Activated naive CD8-positive, alpha-beta T cell treated with anti-CD3 and anti-CD28 coated beads, Interleukin-2, amount 50 U/mL, for 24 hours (primary cell): ENCODE measurements at regions not wholly inside any gene's neighbourhood (a gene's known extent, or its start where the extent isn't known, plus 50 kb on each side); places are given as distances from the start of the nearest gene placed in this dataset.

Source experiments
- ATAC-seq: fragments of 150-1000 bp; cut with Tn5 transposase; one replicate; pipeline ENCODE4 v1.10.0; 2021
- DNase-seq: peaks from one replicate; pipeline ENCODE4 v3.0.0; 2021
- H3K27ac Mint-ChIP-seq: one replicate; pipeline ENCODE4 v1.8.0; 2021; ENCODE audit warnings: mild to moderate bottlenecking, mixed read lengths
- H3K27me3 Mint-ChIP-seq: one replicate; pipeline ENCODE4 v1.8.0; 2021; ENCODE audit warnings: mixed read lengths
- H3K36me3 Mint-ChIP-seq: one replicate; pipeline ENCODE4 v1.8.0; 2021; ENCODE audit warnings: low read depth, mixed read lengths
- H3K4me1 Mint-ChIP-seq: one replicate; pipeline ENCODE4 v1.8.0; 2021; ENCODE audit warnings: mixed read lengths
- H3K4me3 Mint-ChIP-seq: one replicate; pipeline ENCODE4 v1.8.0; 2021; ENCODE audit warnings: mild to moderate bottlenecking, moderate library complexity, mixed read lengths
- H3K9me3 Mint-ChIP-seq: one replicate; pipeline ENCODE4 v1.8.0; 2021; ENCODE audit warnings: mixed read lengths

GRCh38 chr7:94206295-94206694 is 188.4 kb upstream of the COL1A2 start:
- Mint-ChIP-seq H3K9me3 (no peaks in the 10 kb centered on the region), H3K36me3 (no peaks in the 10 kb centered on the region), H3K4me3 (no peak overlapping the region), H3K27ac (no peak overlapping the region), H3K27me3 (no peaks in the 10 kb centered on the region), H3K4me1 (no peaks in the 10 kb centered on the region)
- ATAC-seq, result no peak
- DNase-seq, result no peak

GRCh38 chr7:94212160-94212559 is 182.5 kb upstream of the COL1A2 start:
- H3K9me3 Mint-ChIP-seq, result no peaks in the 10 kb centered on the region
- H3K27ac Mint-ChIP-seq, result no peak overlapping the region
- H3K4me1 Mint-ChIP-seq, result no peaks in the 10 kb centered on the region
- no peaks in the 10 kb centered on the region for H3K27me3 Mint-ChIP-seq
- DNase-seq (no peak), ATAC-seq (no peak)
- no peaks in the 10 kb centered on the region for H3K36me3 Mint-ChIP-seq
- H3K4me3 Mint-ChIP-seq, result no peak overlapping the region

GRCh38 chr7:94216944-94217461 is 177.7 kb upstream of the COL1A2 start:
- Mint-ChIP-seq H3K4me3 (no peak overlapping the region), H3K36me3 (no peaks in the 10 kb centered on the region), H3K27me3 (no peaks in the 10 kb centered on the region), H3K4me1 (no peaks in the 10 kb centered on the region), H3K9me3 (no peaks in the 10 kb centered on the region), H3K27ac (no peak overlapping the region)
- DNase-seq (no peak), ATAC-seq (no peak)

- H3K36me3 Mint-ChIP-seq, result no peaks in the 10 kb centered on the region
- H3K27me3 Mint-ChIP-seq, result no peaks in the 10 kb centered on the region
- no peak overlapping the region for H3K27ac Mint-ChIP-seq
- no peaks in the 10 kb centered on the region for H3K4me1 Mint-ChIP-seq
- no peaks in the 10 kb centered on the region for H3K9me3 Mint-ChIP-seq
- no peak for DNase-seq
- no peak for ATAC-seq
- H3K4me3 Mint-ChIP-seq, result no peak overlapping the region
Measured at GRCh38 chr7:94217766-94218165, 176.9 kb upstream of the COL1A2 start.

- no peak for DNase-seq
- no peak for ATAC-seq
- Mint-ChIP-seq H3K4me3 (no peak overlapping the region), H3K4me1 (no peaks in the 10 kb centered on the region), H3K36me3 (no peaks in the 10 kb centered on the region), H3K9me3 (no peaks in the 10 kb centered on the region), H3K27ac (no peak overlapping the region), H3K27me3 (no peaks in the 10 kb centered on the region)
Measured at GRCh38 chr7:94222516-94222915, 172.2 kb upstream of the COL1A2 start.

GRCh38 chr7:94223375-94224084 is 171.2 kb upstream of the COL1A2 start:
- H3K27ac Mint-ChIP-seq, result no peak overlapping the region
- H3K4me1 Mint-ChIP-seq, result no peaks in the 10 kb centered on the region
- DNase-seq (no peak), ATAC-seq (no peak)
- no peak overlapping the region for H3K4me3 Mint-ChIP-seq
- no peaks in the 10 kb centered on the region for H3K36me3 Mint-ChIP-seq
- no peaks in the 10 kb centered on the region for H3K9me3 Mint-ChIP-seq
- H3K27me3 Mint-ChIP-seq, result no peaks in the 10 kb centered on the region

- no peaks in the 10 kb centered on the region for H3K4me1 Mint-ChIP-seq
- ATAC-seq (no peak), DNase-seq (no peak)
- peaks cover 5% of the 10 kb centered on the region for H3K27me3 Mint-ChIP-seq
- no peak overlapping the region for H3K4me3 Mint-ChIP-seq
- H3K36me3 Mint-ChIP-seq, result no peaks in the 10 kb centered on the region
- no peak overlapping the region for H3K27ac Mint-ChIP-seq
- no peaks in the 10 kb centered on the region for H3K9me3 Mint-ChIP-seq
Measured at GRCh38 chr7:94228223-94228622, 166.5 kb upstream of the COL1A2 start.

- Mint-ChIP-seq H3K36me3 (no peaks in the 10 kb centered on the region), H3K27ac (no peak overlapping the region)
Measured at GRCh38 chr7:94228678-94229077, 166.0 kb upstream of the COL1A2 start.

GRCh38 chr7:94231305-94231704 is 163.4 kb upstream of the COL1A2 start:
- no peaks in the 10 kb centered on the region for H3K9me3 Mint-ChIP-seq
- H3K27me3 Mint-ChIP-seq, result peaks cover 5% of the 10 kb centered on the region
- DNase-seq, result no peak
- no peak overlapping the region for H3K4me3 Mint-ChIP-seq
- no peaks in the 10 kb centered on the region for H3K4me1 Mint-ChIP-seq
- H3K27ac Mint-ChIP-seq, result no peak overlapping the region
- ATAC-seq, result no peak
- H3K36me3 Mint-ChIP-seq, result no peaks in the 10 kb centered on the region

More at GRCh38 chr7:94228678-94229077, 166.0 kb upstream of the COL1A2 start:
- Mint-ChIP-seq H3K4me1 (no peaks in the 10 kb centered on the region), H3K27me3 (peaks cover 5% of the 10 kb centered on the region), H3K4me3 (no peak overlapping the region), H3K9me3 (no peaks in the 10 kb centered on the region)
- no peak for ATAC-seq
- no peak for DNase-seq

- no peaks in the 10 kb centered on the region for H3K9me3 Mint-ChIP-seq
- ATAC-seq (no peak), DNase-seq (no peak)
- no peak overlapping the region for H3K27ac Mint-ChIP-seq
- H3K4me1 Mint-ChIP-seq, result no peaks in the 10 kb centered on the region
- no peaks in the 10 kb centered on the region for H3K36me3 Mint-ChIP-seq
- H3K4me3 Mint-ChIP-seq, result no peak overlapping the region
- H3K27me3 Mint-ChIP-seq, result peaks cover 3% of the 10 kb centered on the region
Measured at GRCh38 chr7:94236960-94237359, 157.7 kb upstream of the COL1A2 start.

- H3K36me3 Mint-ChIP-seq, result no peaks in the 10 kb centered on the region
- H3K4me3 Mint-ChIP-seq, result no peak overlapping the region
- H3K4me1 Mint-ChIP-seq, result no peaks in the 10 kb centered on the region
- no peaks in the 10 kb centered on the region for H3K9me3 Mint-ChIP-seq
- peaks cover 3% of the 10 kb centered on the region for H3K27me3 Mint-ChIP-seq
- no peak overlapping the region for H3K27ac Mint-ChIP-seq
- DNase-seq (no peak), ATAC-seq (no peak)
Measured at GRCh38 chr7:94237417-94237816, 157.3 kb upstream of the COL1A2 start.

- no peak overlapping the region for H3K4me3 Mint-ChIP-seq
- DNase-seq (no peak), ATAC-seq (no peak)
- no peaks in the 10 kb centered on the region for H3K36me3 Mint-ChIP-seq
- H3K27me3 Mint-ChIP-seq, result peaks cover 3% of the 10 kb centered on the region
- no peak overlapping the region for H3K27ac Mint-ChIP-seq
- no peaks in the 10 kb centered on the region for H3K4me1 Mint-ChIP-seq
- no peaks in the 10 kb centered on the region for H3K9me3 Mint-ChIP-seq
Measured at GRCh38 chr7:94239661-94240234, 154.9 kb upstream of the COL1A2 start.

GRCh38 chr7:94240902-94241301 is 153.8 kb upstream of the COL1A2 start:
- ATAC-seq, result no peak
- Mint-ChIP-seq H3K9me3 (no peaks in the 10 kb centered on the region), H3K4me1 (no peaks in the 10 kb centered on the region), H3K27me3 (peaks cover 3% of the 10 kb centered on the region), H3K36me3 (no peaks in the 10 kb centered on the region), H3K4me3 (no peak overlapping the region), H3K27ac (no peak overlapping the region)
- no peak for DNase-seq

GRCh38 chr7:94241402-94241925 is 153.2 kb upstream of the COL1A2 start:
- H3K4me3 Mint-ChIP-seq, result no peak overlapping the region
- DNase-seq, result no peak
- no peaks in the 10 kb centered on the region for H3K9me3 Mint-ChIP-seq
- H3K4me1 Mint-ChIP-seq, result no peaks in the 10 kb centered on the region
- ATAC-seq, result no peak
- peaks cover 3% of the 10 kb centered on the region for H3K27me3 Mint-ChIP-seq
- no peaks in the 10 kb centered on the region for H3K36me3 Mint-ChIP-seq
- H3K27ac Mint-ChIP-seq, result no peak overlapping the region

GRCh38 chr7:94243066-94243711 is 151.5 kb upstream of the COL1A2 start:
- no peaks in the 10 kb centered on the region for H3K4me1 Mint-ChIP-seq
- ATAC-seq, result no peak
- H3K9me3 Mint-ChIP-seq, result no peaks in the 10 kb centered on the region

More at GRCh38 chr7:94243066-94243711, 151.5 kb upstream of the COL1A2 start:
- Mint-ChIP-seq H3K27me3 (no peaks in the 10 kb centered on the region), H3K27ac (no peak overlapping the region), H3K4me3 (no peak overlapping the region), H3K36me3 (no peaks in the 10 kb centered on the region)
- no peak for DNase-seq
